K562 (cell line): ENCODE measurements at regions not wholly inside any gene's neighbourhood (a gene's known extent, or its start where the extent isn't known, plus 50 kb on each side); places are given as distances from the start of the nearest gene placed in this dataset.

ENCODE experiments used
- ATAC-seq: fragments of 200-7000 bp; cut with Tn5 transposase; 3 replicates; pipeline ENCODE4 v1.9.1; 2020; ENCODE audit warnings: moderate library complexity
- BruUV-seq: library from RNA; stranded (reverse); fragments of 400-500 nt; replicated peaks from 2 replicates; lab custom pipeline; 2021; lab: Mats Ljungman, UMichigan
- CTCF ChIA-PET: fragments of 300-600 bp; formaldehyde crosslinking; extraction: SDS; loops from one replicate; lab custom pipeline; 2021; ENCODE audit warnings: low intra/inter-chr PET ratio; lab: Yijun Ruan, JAX
- POLR2A ChIA-PET: fragments of 300-600, 350-650 bp; sonication (Branson Sonifier 250); formaldehyde crosslinking; extraction: SDS; loops from one replicate; lab custom pipeline; 2021; ENCODE audit warnings: antibody characterized with exemption, inconsistent platforms; lab: Yijun Ruan, JAX
- DNase-seq, 4 experiments: peaks; one replicate each; pipeline versions ENCODE4 v3.0.0 to v3.0.0-alpha.2; 2011 to 2018; ENCODE audit warnings: low spot score in 3 of 4, mixed read lengths in 3 of 4; ENCODE audit errors: extremely low read depth in 1 of 4
- FAIRE-seq: peaks from 2 replicates; lab custom pipeline; 2011; peaks lifted over from hg19 to GRCh38; lab: Jason Lieb, UNC
- H2AFZ ChIP-seq: 2 replicates; pipeline ENCODE4 v1.6.0; 2011; ENCODE audit warnings: low read depth, low read length, control low read depth, inconsistent platforms
- H3K27ac ChIP-seq: fragments of 200-600 bp; 3 replicates; pipeline ENCODE4 v1.8.0; 2011; ENCODE audit warnings: low read depth, mild to moderate bottlenecking, control low read depth, inconsistent platforms, low read length, moderate library complexity, mixed read lengths; ENCODE audit errors: extremely low read depth
- H3K27me3 ChIP-seq, 2 experiments: fragments of 300-600 bp in 1 of 2; 2 replicates in 1 of 2; 3 replicates in 1 of 2; pipeline versions ENCODE4 v1.6.0 to v1.8.0; 2011; ENCODE audit warnings: inconsistent platforms in 2 of 2, low read length in 2 of 2, mild to moderate bottlenecking in 1 of 2, mixed read lengths in 1 of 2, moderate library complexity in 1 of 2; ENCODE audit not compliant: control insufficient read depth in 2 of 2, insufficient read depth in 2 of 2
- H3K36me3 ChIP-seq: fragments of 300-600 bp; 3 replicates; pipeline ENCODE4 v1.8.0; 2011; ENCODE audit warnings: mild to moderate bottlenecking, low read length, inconsistent platforms; ENCODE audit not compliant: control insufficient read depth, insufficient read depth
- H3K4me1 ChIP-seq, 2 experiments: fragments of 200-600 bp in 1 of 2; replicated peaks in 1 of 2; 2 replicates in 1 of 2; 3 replicates in 1 of 2; pipeline versions ENCODE4 v1.5.1 to v1.8.0; 2011; ENCODE audit warnings: inconsistent platforms in 2 of 2, low read length in 2 of 2, mild to moderate bottlenecking in 1 of 2, mixed read lengths in 1 of 2, moderate library complexity in 1 of 2; ENCODE audit not compliant: control insufficient read depth in 2 of 2, insufficient read depth in 2 of 2
- H3K4me2 ChIP-seq: 2 replicates; pipeline ENCODE4 v1.6.1; 2011; ENCODE audit warnings: low read length, control low read depth, inconsistent platforms, mixed read lengths; ENCODE audit not compliant: insufficient read depth
- H3K4me3 ChIP-seq: fragments of 200-600 bp; sonication (generic), shearing (Covaris generic); 2 replicates; pipeline ENCODE4 v1.5.1; 2016; ENCODE audit warnings: control low read depth, inconsistent platforms
- H3K79me2 ChIP-seq: fragments of 200-600 bp; 3 replicates; pipeline ENCODE4 v1.8.0; 2011; ENCODE audit warnings: low read length, inconsistent platforms; ENCODE audit not compliant: control insufficient read depth, insufficient read depth
- H3K9ac ChIP-seq, 2 experiments: 2 replicates each; pipeline versions ENCODE4 v1.6.0 to v1.6.1; 2011; ENCODE audit warnings: low read depth in 2 of 2, low read length in 2 of 2, control low read depth in 1 of 2, inconsistent platforms in 1 of 2, mild to moderate bottlenecking in 1 of 2, mixed read lengths in 1 of 2; ENCODE audit not compliant: insufficient read depth in 1 of 2
- H3K9me1 ChIP-seq: one replicate; pipeline ENCODE4 v1.6.0; 2011; ENCODE audit warnings: inconsistent platforms, mild to moderate bottlenecking, low read length, moderate library complexity; ENCODE audit not compliant: control insufficient read depth, insufficient read depth
- H3K9me3 ChIP-seq: replicated peaks from 2 replicates; pipeline ENCODE4 v1.5.1; 2011; ENCODE audit warnings: low read depth, low read length, inconsistent platforms; ENCODE audit not compliant: control insufficient read depth, insufficient read depth
- H4K20me1 ChIP-seq: replicated peaks from 2 replicates; pipeline ENCODE4 v1.6.1; 2011; ENCODE audit warnings: low read length, inconsistent platforms, mixed read lengths; ENCODE audit not compliant: control insufficient read depth, insufficient read depth
- BCOR ChIP-seq: fragments of 450-650 bp; IDR thresholded peaks from 2 replicates; pipeline ENCODE4 v1.6.1; 2016
- CHAMP1 ChIP-seq: fragments of 450-650 bp; IDR thresholded peaks from 2 replicates; pipeline ENCODE4 v1.6.1; 2016; ENCODE audit warnings: mild to moderate bottlenecking
- HMGXB4 ChIP-seq: sonication (generic); formaldehyde crosslinking; IDR thresholded peaks from 2 replicates; pipeline ENCODE4 v1.8.1; 2023; ENCODE audit warnings: mild to moderate bottlenecking, missing genetic modification reagents
- LEF1 ChIP-seq: fragments of 450-650 bp; IDR thresholded peaks from 2 replicates; pipeline ENCODE4 v1.6.1; 2016; ENCODE audit warnings: mild to moderate bottlenecking
- NFIC ChIP-seq: fragments of 450-650 bp; IDR thresholded peaks from 2 replicates; pipeline ENCODE4 v1.6.1; 2017; ENCODE audit warnings: mild to moderate bottlenecking, inconsistent platforms
- PCBP1 ChIP-seq: fragments of 200-400 bp; formaldehyde crosslinking; IDR thresholded peaks from 2 replicates; pipeline ENCODE4 v1.6.1; 2018; ENCODE audit warnings: mild to moderate bottlenecking, low read depth, low read length; ENCODE audit not compliant: poor library complexity, severe bottlenecking
- TEAD1 ChIP-seq, 2 experiments: fragments of 450-650 bp in 1 of 2; sonication (generic) in 1 of 2; formaldehyde crosslinking; IDR thresholded peaks; 2 replicates each; pipeline versions ENCODE4 v1.4.0 to v1.8.0; 2020 to 2022; ENCODE audit warnings: mild to moderate bottlenecking in 2 of 2, missing genetic modification reagents in 1 of 2
- U2AF2 ChIP-seq: fragments of 200-400 bp; formaldehyde crosslinking; optimal IDR thresholded peaks from 2 replicates; pipeline ENCODE3; 2017; ENCODE audit warnings: low read depth, mild to moderate bottlenecking, low read length
- ZBTB5 ChIP-seq: fragments of 450-650 bp; IDR thresholded peaks from 2 replicates; pipeline ENCODE4 v1.6.1; 2017; ENCODE audit warnings: antibody characterized with exemption
- ZC3H11A ChIP-seq: IDR thresholded peaks from 2 replicates; pipeline ENCODE4 v1.6.1; 2012; ENCODE audit warnings: low read depth, low read length, improper control_type of control experiment
- WGBS: fragments of 100-300 bp; shearing (Covaris generic); methylation state at CpG from one replicate; pipeline ENCODE4 v1.1.6; 2016; ENCODE audit warnings: low coverage, mixed read lengths; ENCODE audit not compliant: insufficient coverage; ENCODE audit errors: missing lambda C conversion rate; 5-methylcytosine and 5-hydroxymethylcytosine counted together
- in situ Hi-C: fragments of 300-500 bp; cut with MboI; formaldehyde crosslinking; loops from 4 replicates; pipeline ENCODE4 v1.15.0; 2018; ENCODE audit warnings: inconsistent platforms, mixed read lengths
- intact Hi-C: fragments of 100-400 bp; cut with micrococcal nuclease; formaldehyde crosslinking; loops from 2 replicates; pipeline ENCODE4 v1.14.2; 2022
- TF ChIP-seq, protein P1 (sequence below): fragments of 450-650 bp; IDR thresholded peaks from 2 replicates; pipeline ENCODE4 v1.6.1; 2016; ENCODE audit warnings: low read depth, mild to moderate bottlenecking, moderate library complexity
- TF ChIP-seq, protein P2 (sequence below): sonication (generic); formaldehyde crosslinking; IDR thresholded peaks from 2 replicates; pipeline ENCODE4 v1.8.0; 2022; ENCODE audit warnings: mild to moderate bottlenecking, missing genetic modification reagents

DNA sequence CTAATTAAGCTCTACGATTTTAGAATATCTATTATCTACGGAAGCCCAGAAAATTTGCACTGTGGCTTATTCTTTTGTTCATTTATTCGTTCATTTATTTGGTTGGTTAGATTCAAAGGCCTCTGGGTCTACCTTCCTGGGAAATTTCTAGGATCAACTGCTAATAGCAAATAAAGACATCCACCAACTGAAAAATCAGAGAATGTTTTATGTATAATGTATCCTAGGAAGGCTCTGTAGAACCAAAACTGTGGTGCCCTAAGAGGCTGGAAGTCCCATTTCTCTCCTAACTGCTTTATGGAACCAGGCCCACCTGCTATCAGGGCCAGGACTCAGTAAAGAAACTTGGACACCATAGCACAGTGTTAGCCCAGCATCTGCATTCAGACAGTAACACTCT lies 923.4 kb upstream of the AUTS2 start:
- Histone ChIP-seq H3K9me1 (no peaks in the 10 kb centered on the region), H3K9ac (no peak overlapping the region), H3K4me2 (no peak overlapping the region), H4K20me1 (no peaks in the 10 kb centered on the region), H3K36me3 (no peaks in the 10 kb centered on the region), H3K9me3 (no peaks in the 10 kb centered on the region), H3K79me2 (no peaks in the 10 kb centered on the region), H3K27me3 (no peaks in the 10 kb centered on the region), H3K4me1 (no peaks in the 10 kb centered on the region), H2AFZ (no peak overlapping the region), H3K4me3 (no peak overlapping the region), H3K27ac (no peak overlapping the region)
- ChIA-PET CTCF (no interaction called here), POLR2A (no interaction called here)
- in situ Hi-C loops (no loop called here), intact Hi-C loops (no loop called here)
- ATAC-seq (no peak), FAIRE-seq (no peak), DNase-seq (no peak)
- 0% methylated on average over 3 of the region's 3 CpGs for WGBS
- BruUV-seq = no TSS peak
- no peak for TF ChIP-seq LEF1
- no peak for TF ChIP-seq ZBTB5
- TF ChIP-seq, protein P1, sequence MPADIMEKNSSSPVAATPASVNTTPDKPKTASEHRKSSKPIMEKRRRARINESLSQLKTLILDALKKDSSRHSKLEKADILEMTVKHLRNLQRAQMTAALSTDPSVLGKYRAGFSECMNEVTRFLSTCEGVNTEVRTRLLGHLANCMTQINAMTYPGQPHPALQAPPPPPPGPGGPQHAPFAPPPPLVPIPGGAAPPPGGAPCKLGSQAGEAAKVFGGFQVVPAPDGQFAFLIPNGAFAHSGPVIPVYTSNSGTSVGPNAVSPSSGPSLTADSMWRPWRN = no peak
- no peak for TF ChIP-seq NFIC
- no peak for TF ChIP-seq HMGXB4
- no peak for TF ChIP-seq BCOR
- TF ChIP-seq TEAD1 (CRISPR knock-in tag; IDR thresholded peaks at IDR 0.05) = no peak
- TF ChIP-seq U2AF2 = no peak
- no peak for TF ChIP-seq PCBP1
- TF ChIP-seq, protein P2, sequence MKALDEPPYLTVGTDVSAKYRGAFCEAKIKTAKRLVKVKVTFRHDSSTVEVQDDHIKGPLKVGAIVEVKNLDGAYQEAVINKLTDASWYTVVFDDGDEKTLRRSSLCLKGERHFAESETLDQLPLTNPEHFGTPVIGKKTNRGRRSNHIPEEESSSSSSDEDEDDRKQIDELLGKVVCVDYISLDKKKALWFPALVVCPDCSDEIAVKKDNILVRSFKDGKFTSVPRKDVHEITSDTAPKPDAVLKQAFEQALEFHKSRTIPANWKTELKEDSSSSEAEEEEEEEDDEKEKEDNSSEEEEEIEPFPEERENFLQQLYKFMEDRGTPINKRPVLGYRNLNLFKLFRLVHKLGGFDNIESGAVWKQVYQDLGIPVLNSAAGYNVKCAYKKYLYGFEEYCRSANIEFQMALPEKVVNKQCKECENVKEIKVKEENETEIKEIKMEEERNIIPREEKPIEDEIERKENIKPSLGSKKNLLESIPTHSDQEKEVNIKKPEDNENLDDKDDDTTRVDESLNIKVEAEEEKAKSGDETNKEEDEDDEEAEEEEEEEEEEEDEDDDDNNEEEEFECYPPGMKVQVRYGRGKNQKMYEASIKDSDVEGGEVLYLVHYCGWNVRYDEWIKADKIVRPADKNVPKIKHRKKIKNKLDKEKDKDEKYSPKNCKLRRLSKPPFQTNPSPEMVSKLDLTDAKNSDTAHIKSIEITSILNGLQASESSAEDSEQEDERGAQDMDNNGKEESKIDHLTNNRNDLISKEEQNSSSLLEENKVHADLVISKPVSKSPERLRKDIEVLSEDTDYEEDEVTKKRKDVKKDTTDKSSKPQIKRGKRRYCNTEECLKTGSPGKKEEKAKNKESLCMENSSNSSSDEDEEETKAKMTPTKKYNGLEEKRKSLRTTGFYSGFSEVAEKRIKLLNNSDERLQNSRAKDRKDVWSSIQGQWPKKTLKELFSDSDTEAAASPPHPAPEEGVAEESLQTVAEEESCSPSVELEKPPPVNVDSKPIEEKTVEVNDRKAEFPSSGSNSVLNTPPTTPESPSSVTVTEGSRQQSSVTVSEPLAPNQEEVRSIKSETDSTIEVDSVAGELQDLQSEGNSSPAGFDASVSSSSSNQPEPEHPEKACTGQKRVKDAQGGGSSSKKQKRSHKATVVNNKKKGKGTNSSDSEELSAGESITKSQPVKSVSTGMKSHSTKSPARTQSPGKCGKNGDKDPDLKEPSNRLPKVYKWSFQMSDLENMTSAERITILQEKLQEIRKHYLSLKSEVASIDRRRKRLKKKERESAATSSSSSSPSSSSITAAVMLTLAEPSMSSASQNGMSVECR (CRISPR knock-in tag) = no peak
- TF ChIP-seq ZC3H11A = no peak
- no peak for TF ChIP-seq CHAMP1
